HCT116 (cell line): ENCODE measurements at regions not wholly inside any gene's neighbourhood (a gene's known extent, or its start where the extent isn't known, plus 50 kb on each side); places are given as distances from the start of the nearest gene placed in this dataset.

Experiments
- ATAC-seq: fragments of 200-7000 bp; cut with Tn5 transposase; 2 replicates; pipeline ENCODE4 v1.9.1; 2020; ENCODE audit warnings: mild to moderate bottlenecking, moderate library complexity
- BruUV-seq: library from RNA; stranded (reverse); fragments of 400-500 nt; replicated peaks from 2 replicates; lab custom pipeline; 2021; lab: Mats Ljungman, UMichigan
- CTCF ChIA-PET: fragments of 300-600 bp; sonication (Branson Sonifier 250); formaldehyde crosslinking; loops from one replicate; lab custom pipeline; 2021; ENCODE audit warnings: antibody characterized with exemption; lab: Charles Lee
- POLR2A ChIA-PET: fragments of 300-600, 350-600 bp; sonication (Branson Sonifier 250); formaldehyde crosslinking; loops from one replicate; lab custom pipeline; 2021; ENCODE audit warnings: antibody characterized with exemption; lab: Charles Lee
- RAD21 ChIA-PET, 2 experiments: fragments of 300-600 bp; sonication (Branson Sonifier 250); formaldehyde crosslinking; loops; one replicate each; lab custom pipeline; 2023; ENCODE audit warnings: low total read pairs in 2 of 2; ENCODE audit not compliant: uncharacterized antibody in 2 of 2, unreplicated experiment in 2 of 2, low non-redundant PET in 1 of 2; lab: Charles Lee
- DNase-seq: peaks from one replicate; pipeline ENCODE4 v3.0.0-alpha.2; 2010; ENCODE audit warnings: low read depth, low spot score
- H2AFZ ChIP-seq: fragments of 200-600 bp; shearing (Covaris generic), sonication (generic); 2 replicates; pipeline ENCODE4 v1.6.1; 2017; ENCODE audit warnings: low read depth, mixed run types, mixed read lengths, antibody characterized with exemption, low read length; ENCODE audit not compliant: poor library complexity, severe bottlenecking
- H3K27ac ChIP-seq: 2 replicates; pipeline ENCODE4 v1.5.1; 2012; ENCODE audit warnings: low read depth, low read length
- H3K27me3 ChIP-seq: fragments of 200-600 bp; sonication (generic); 2 replicates; pipeline ENCODE4 v1.6.1; 2016; ENCODE audit warnings: mixed run types, low read length, mixed read lengths; ENCODE audit not compliant: insufficient read depth
- H3K36me3 ChIP-seq, 2 experiments: fragments of 200-500 bp in 1 of 2; fragments of 200-600 bp in 1 of 2; sonication (Bioruptor generic) in 1 of 2; sonication (generic) in 1 of 2; 2 replicates each; pipeline versions ENCODE4 v1.5.1 to v1.6.1; 2014 to 2016; ENCODE audit warnings: low read length in 2 of 2, inconsistent platforms in 1 of 2, mixed read lengths in 1 of 2, mixed run types in 1 of 2; ENCODE audit not compliant: insufficient read depth in 2 of 2, control insufficient read depth in 1 of 2
- H3K4me1 ChIP-seq, 2 experiments: fragments of 200-600 bp in 1 of 2; sonication (generic) in 1 of 2; 2 replicates each; pipeline versions ENCODE4 v1.5.1 to v1.6.1; 2012 to 2017; ENCODE audit warnings: low read length in 2 of 2, inconsistent platforms in 1 of 2, mild to moderate bottlenecking in 1 of 2, mixed read lengths in 1 of 2, mixed run types in 1 of 2, moderate library complexity in 1 of 2; ENCODE audit not compliant: insufficient read depth in 2 of 2, control insufficient read depth in 1 of 2
- H3K4me2 ChIP-seq: fragments of 200-600 bp; sonication (generic); 2 replicates; pipeline ENCODE4 v1.6.1; 2017; ENCODE audit warnings: mixed run types, low read length, mixed read lengths
- H3K4me3 ChIP-seq, 2 experiments: fragments of 200-600 bp in 1 of 2; sonication (generic) in 1 of 2; replicated peaks in 1 of 2; 2 replicates each; pipeline ENCODE4 v1.5.1; 2011 to 2016; ENCODE audit warnings: low read length in 2 of 2, control low read depth in 1 of 2, low read depth in 1 of 2, mild to moderate bottlenecking in 1 of 2, mixed read lengths in 1 of 2, mixed run types in 1 of 2
- H3K79me2 ChIP-seq: fragments of 200-600 bp; sonication (generic); 2 replicates; pipeline ENCODE4 v1.6.1; 2017; ENCODE audit warnings: mild to moderate bottlenecking, mixed run types, low read length, moderate library complexity, mixed read lengths; ENCODE audit not compliant: insufficient read depth
- H3K9ac ChIP-seq: fragments of 200-600 bp; sonication (generic); 2 replicates; pipeline ENCODE4 v1.6.1; 2016; ENCODE audit warnings: low read length, mixed read lengths
- H3K9me2 ChIP-seq: fragments of 200-600 bp; sonication (generic), shearing (Covaris generic); 2 replicates; pipeline ENCODE4 v1.6.1; 2017; ENCODE audit warnings: mixed run types, mild to moderate bottlenecking, moderate library complexity; ENCODE audit not compliant: insufficient read depth
- H3K9me3 ChIP-seq, 2 experiments: fragments of 200-500 bp in 1 of 2; fragments of 200-600 bp in 1 of 2; sonication (Bioruptor generic) in 1 of 2; sonication (generic) in 1 of 2; 2 replicates each; pipeline ENCODE4 v1.6.1; 2014 to 2017; ENCODE audit warnings: low read length in 2 of 2, mixed read lengths in 2 of 2, inconsistent platforms in 1 of 2, low read depth in 1 of 2, mild to moderate bottlenecking in 1 of 2, mixed run types in 1 of 2, moderate library complexity in 1 of 2; ENCODE audit not compliant: control insufficient read depth in 1 of 2, insufficient read depth in 1 of 2
- H4K20me1 ChIP-seq: fragments of 200-600 bp; sonication (generic), shearing (Covaris generic); 2 replicates; pipeline ENCODE4 v1.6.1; 2017; ENCODE audit warnings: mixed run types, mild to moderate bottlenecking, moderate library complexity; ENCODE audit not compliant: insufficient read depth
- CBX3 ChIP-seq: IDR thresholded peaks from 2 replicates; pipeline ENCODE4 v1.6.1; 2012; ENCODE audit warnings: low read depth
- CEBPB ChIP-seq: IDR thresholded peaks from 2 replicates; pipeline ENCODE4 v1.6.1; 2012; ENCODE audit warnings: low read depth
- CTCF ChIP-seq, 3 experiments: fragments of 200-600 bp in 1 of 3; sonication (generic) in 1 of 3; IDR thresholded peaks in 2 of 3; conservative IDR thresholded peaks in 1 of 3; 2 replicates each; pipeline ENCODE4 v1.5.1; 2012 to 2017; ENCODE audit warnings: low read depth in 2 of 3, low read length in 2 of 3, antibody characterized with exemption in 1 of 3, borderline replicate concordance in 1 of 3, control low read depth in 1 of 3, mild to moderate bottlenecking in 1 of 3, mixed read lengths in 1 of 3, mixed run types in 1 of 3, moderate library complexity in 1 of 3; ENCODE audit not compliant: insufficient read depth in 1 of 3
- ELF1 ChIP-seq: IDR thresholded peaks from 2 replicates; pipeline ENCODE4 v1.6.1; 2012; ENCODE audit warnings: low read depth, borderline replicate concordance
- EZH2 ChIP-seq: fragments of 200-600 bp; sonication (generic); IDR thresholded peaks from 2 replicates; pipeline ENCODE4 v1.6.1; 2017; ENCODE audit warnings: antibody characterized with exemption, mixed run types
- EZH2phosphoT487 ChIP-seq: fragments of 200-600 bp; IDR thresholded peaks from 2 replicates; pipeline ENCODE4 v1.6.1; 2018; ENCODE audit warnings: antibody characterized with exemption, borderline replicate concordance
- FOSL1 ChIP-seq: IDR thresholded peaks from 2 replicates; pipeline ENCODE4 v1.6.1; 2012; ENCODE audit warnings: low read depth
- JUND ChIP-seq: IDR thresholded peaks from 2 replicates; pipeline ENCODE4 v1.6.1; 2012
- MAX ChIP-seq: IDR thresholded peaks from 2 replicates; pipeline ENCODE4 v1.6.1; 2012
- POLR2A ChIP-seq: IDR thresholded peaks from 2 replicates; pipeline ENCODE4 v1.7.0; 2011; ENCODE audit warnings: borderline replicate concordance; ENCODE audit not compliant: insufficient read depth, insufficient read length; ENCODE audit errors: extremely low read depth
- POLR2AphosphoS5 ChIP-seq: IDR thresholded peaks from 2 replicates; pipeline ENCODE4 v1.6.1; 2011; ENCODE audit warnings: mild to moderate bottlenecking, low read depth, low read length, moderate library complexity
- RAD21 ChIP-seq: IDR thresholded peaks from 2 replicates; pipeline ENCODE4 v1.6.1; 2012; ENCODE audit warnings: low read depth, mild to moderate bottlenecking
- SP1 ChIP-seq: IDR thresholded peaks from 2 replicates; pipeline ENCODE4 v1.6.1; 2012; ENCODE audit warnings: low read depth
- SRF ChIP-seq: IDR thresholded peaks from 2 replicates; pipeline ENCODE4 v1.6.1; 2012; ENCODE audit warnings: low read depth
- TCF7L2 ChIP-seq: IDR thresholded peaks from 2 replicates; pipeline ENCODE4 v1.7.0; 2011; ENCODE audit warnings: borderline replicate concordance, inconsistent platforms; ENCODE audit not compliant: insufficient read depth, insufficient read length; ENCODE audit errors: extremely low read depth
- YY1 ChIP-seq: IDR thresholded peaks from 2 replicates; pipeline ENCODE4 v1.6.1; 2011; ENCODE audit warnings: low read length, low read depth, moderate library complexity, mild to moderate bottlenecking; ENCODE audit not compliant: insufficient replicate concordance; ENCODE audit errors: extremely low read depth
- ZBTB33 ChIP-seq: IDR thresholded peaks from 2 replicates; pipeline ENCODE4 v1.6.1; 2011; ENCODE audit warnings: mild to moderate bottlenecking, low read length, moderate library complexity; ENCODE audit not compliant: insufficient replicate concordance; ENCODE audit errors: extremely low read depth
- ZFX ChIP-seq: fragments of 450-650 bp; IDR thresholded peaks from 2 replicates; pipeline ENCODE4 v1.6.1; 2017
- ZNF274 ChIP-seq: fragments of 200-500 bp; sonication (Bioruptor generic); IDR thresholded peaks from 2 replicates; pipeline ENCODE4 v1.6.1; 2014; ENCODE audit warnings: mild to moderate bottlenecking, low read depth, low read length, inconsistent platforms
- intact Hi-C: fragments of 100-400 bp; cut with micrococcal nuclease; formaldehyde crosslinking; loops from 2 replicates; pipeline ENCODE4 v1.10.0; 2022

GRCh38 chr12:30820406-30820946 lies 65.7 kb upstream of the CAPRIN2 start:
- DNase-seq (no peak), ATAC-seq (no peak)
- ChIA-PET RAD21 (no interaction called here), POLR2A (no interaction called here), CTCF (no interaction called here)
- Histone ChIP-seq H3K9ac (no peak overlapping the region), H4K20me1 (no peaks in the 10 kb centered on the region), H3K79me2 (no peaks in the 10 kb centered on the region), H3K36me3 (no peaks in the 10 kb centered on the region), H3K9me3 (no peaks in the 10 kb centered on the region), H3K27ac (no peak overlapping the region), H3K9me2 (no peaks in the 10 kb centered on the region), H2AFZ (no peak overlapping the region), H3K4me2 (no peak overlapping the region), H3K27me3 (no peaks in the 10 kb centered on the region), H3K4me3 (no peak overlapping the region), H3K4me1 (no peaks in the 10 kb centered on the region)
- intact Hi-C loops, result no loop called here
- no peak for TF ChIP-seq CEBPB
- no TSS peak for BruUV-seq

GRCh38 chr12:30818562-30818961 lies 63.8 kb upstream of the CAPRIN2 start:
- POLR2A ChIA-PET, result no interaction called here
- Histone ChIP-seq H3K9me2 (no peaks in the 10 kb centered on the region), H3K9ac (no peak overlapping the region), H3K27me3 (no peaks in the 10 kb centered on the region), H4K20me1 (no peaks in the 10 kb centered on the region), H3K4me2 (no peak overlapping the region), H3K9me3 (no peaks in the 10 kb centered on the region), H3K79me2 (no peaks in the 10 kb centered on the region), H3K27ac (no peak overlapping the region), H2AFZ (no peak overlapping the region), H3K4me1 (no peaks in the 10 kb centered on the region), H3K36me3 (no peaks in the 10 kb centered on the region), H3K4me3 (no peak overlapping the region)
- ATAC-seq, result no peak
- CTCF ChIA-PET, result no interaction called here
- BruUV-seq, result no TSS peak
- intact Hi-C loops, result no loop called here
- RAD21 ChIA-PET, result no interaction called here
- no peak for DNase-seq
- TF ChIP-seq CTCF (IDR thresholded peaks at IDR 0.05 in 2 of 3, conservative IDR thresholded peaks at IDR 0.05 in 1 of 3; ENCODE audit: borderline replicate concordance in 1 of 3, insufficient read depth in 1 of 3, low read depth in 2 of 3, low read length in 2 of 3), result no peak
- TF ChIP-seq SP1, result no peak
- no peak for TF ChIP-seq CEBPB
- TF ChIP-seq TCF7L2, result no peak
- TF ChIP-seq YY1, result no peak
- TF ChIP-seq SRF, result no peak
- no peak for TF ChIP-seq EZH2phosphoT487
- no peak for TF ChIP-seq CBX3
- TF ChIP-seq ELF1, result no peak
- no peak for TF ChIP-seq RAD21
- no peak for TF ChIP-seq ZFX
- TF ChIP-seq ZNF274, result no peak
- no peak for TF ChIP-seq POLR2A
- TF ChIP-seq EZH2, result no peak
- no peak for TF ChIP-seq JUND
- no peak for TF ChIP-seq ZBTB33
- TF ChIP-seq MAX, result no peak
- no peak for TF ChIP-seq POLR2AphosphoS5
- no peak for TF ChIP-seq FOSL1
